ENCODE measurements at regions not wholly inside any gene's neighbourhood (a gene's known extent, or its start where the extent isn't known, plus 50 kb on each side); places are given as distances from the start of the nearest gene placed in this dataset.

DNA sequence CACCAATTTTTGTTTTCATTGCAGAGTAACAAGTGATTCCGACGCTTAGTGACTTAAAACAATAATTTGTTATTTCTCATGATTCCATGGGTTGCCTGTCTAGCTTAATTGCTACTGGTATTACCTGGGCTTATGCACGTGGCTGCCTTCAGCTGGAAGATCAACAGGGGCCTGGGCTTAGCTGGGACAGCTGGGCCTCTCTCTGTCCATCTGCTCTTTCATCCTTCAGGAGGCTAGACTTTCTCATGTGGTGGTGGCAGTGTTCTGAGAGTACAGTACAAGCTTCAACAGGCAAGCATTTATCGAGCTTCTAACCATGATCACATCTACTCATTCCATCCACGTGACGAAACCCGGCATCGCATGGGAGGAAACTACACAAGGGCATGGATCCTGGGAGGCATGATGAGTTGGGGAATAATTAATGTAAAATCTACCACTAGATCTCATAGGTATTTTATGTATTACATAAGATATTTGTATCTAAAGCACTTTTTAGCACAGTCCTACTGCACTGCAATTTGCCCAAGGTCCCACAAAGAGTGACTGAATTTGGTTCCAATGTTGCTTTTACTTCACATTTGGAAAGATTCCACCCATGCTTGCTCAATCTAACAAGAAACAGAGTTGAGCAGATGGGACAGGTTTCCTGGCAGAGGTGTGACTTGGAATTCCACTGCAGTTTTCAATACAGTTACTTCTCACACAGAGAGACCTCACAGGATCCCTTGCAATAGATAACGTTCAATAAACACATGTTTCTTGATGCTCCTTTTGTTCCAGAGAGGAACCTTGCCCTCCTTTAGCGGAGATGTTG, 153.1 kb upstream of the FRMD6 start:
- Histone ChIP-seq H3K9ac (ENCODE audit: insufficient read length, low read depth) (no peak overlapping the region), H3K9me3 (ENCODE audit: insufficient read depth, low read length) (no peaks in the 10 kb centered on the region; the same call in 1 of the 2 replicates), H3K36me3 (ENCODE audit: insufficient read depth, insufficient read length, low read length) (no peaks in the 10 kb centered on the region), H3K27me3 (ENCODE audit: insufficient read depth, insufficient read length) (no peaks in the 10 kb centered on the region), H3K4me3 (ENCODE audit: insufficient read length, low read depth) (no peak overlapping the region), H3K4me1 (ENCODE audit: insufficient read depth, insufficient read length) (no peaks in the 10 kb centered on the region)
- no peak for DNase-seq (ENCODE audit: low read depth, low spot score)
- TF ChIP-seq SUZ12 (IDR thresholded peaks at IDR 0.05; ENCODE audit: extremely low read depth, insufficient read depth, insufficient read length) (no peak), YY1 (IDR thresholded peaks at IDR 0.05; ENCODE audit: insufficient read depth, insufficient read length) (no peak), ZNF274 (IDR thresholded peaks at IDR 0.05; ENCODE audit: low read depth, low read length) (no peak)

DNA sequence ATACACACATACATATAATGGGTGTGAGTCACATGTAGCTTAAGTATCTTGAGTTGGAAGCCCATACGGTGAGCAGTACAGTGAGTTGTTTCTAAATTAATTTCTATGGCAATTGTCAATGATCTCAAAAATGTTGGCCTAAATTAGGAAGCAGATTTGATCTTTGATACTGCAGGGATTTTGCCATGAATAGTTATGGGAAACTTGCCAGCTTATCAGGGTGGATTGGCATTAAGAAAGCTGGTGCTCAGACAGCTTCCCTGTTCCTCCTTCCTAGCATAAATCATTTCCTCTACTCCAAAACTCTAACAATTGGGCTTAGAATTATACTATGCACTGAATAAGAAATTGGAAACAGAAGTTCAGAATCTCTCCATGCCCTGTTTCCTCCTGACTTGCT, 150.9 kb upstream of the FRMD6 start:
- TF ChIP-seq YY1 (IDR thresholded peaks at IDR 0.05; ENCODE audit: insufficient read depth, insufficient read length) (no peak), ZNF274 (IDR thresholded peaks at IDR 0.05; ENCODE audit: low read depth, low read length) (no peak), SUZ12 (IDR thresholded peaks at IDR 0.05; ENCODE audit: extremely low read depth, insufficient read depth, insufficient read length) (no peak)
- Histone ChIP-seq H3K4me3 (ENCODE audit: insufficient read length, low read depth) (no peak overlapping the region), H3K27me3 (ENCODE audit: insufficient read depth, insufficient read length) (no peaks in the 10 kb centered on the region), H3K9ac (ENCODE audit: insufficient read length, low read depth) (no peak overlapping the region), H3K9me3 (ENCODE audit: insufficient read depth, low read length) (no peaks in the 10 kb centered on the region; the same call in 1 of the 2 replicates), H3K36me3 (ENCODE audit: insufficient read depth, insufficient read length, low read length) (no peaks in the 10 kb centered on the region), H3K4me1 (ENCODE audit: insufficient read depth, insufficient read length) (no peaks in the 10 kb centered on the region)
- DNase-seq (ENCODE audit: low read depth, low spot score): no peak

DNA sequence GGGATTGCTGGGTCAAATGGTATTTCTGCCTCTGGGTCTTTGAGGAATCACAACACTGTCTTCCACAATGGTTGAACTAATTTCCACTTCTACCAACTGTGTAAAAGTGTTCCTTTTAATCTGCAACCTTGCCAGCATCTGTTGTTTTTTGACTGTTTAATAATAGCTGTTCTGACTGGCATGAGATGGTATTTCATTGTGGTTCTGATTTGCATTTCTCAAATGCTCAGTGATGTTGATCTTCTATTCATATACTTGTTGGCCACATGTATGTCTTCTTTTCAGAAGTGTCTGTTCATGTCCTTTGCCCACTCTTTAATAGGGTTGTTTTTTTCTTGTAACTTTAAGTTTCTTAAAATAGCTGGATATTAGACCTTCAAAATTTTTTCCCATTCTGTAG, 150.0 kb upstream of the FRMD6 start:
- no peaks in the 10 kb centered on the region; the same call in 1 of the 2 replicates for H3K9me3 ChIP-seq (ENCODE audit: insufficient read depth, low read length)
- no peak overlapping the region for H3K9ac ChIP-seq (ENCODE audit: insufficient read length, low read depth)
- no peak overlapping the region for H3K4me3 ChIP-seq (ENCODE audit: insufficient read length, low read depth)
- H3K4me1 ChIP-seq (ENCODE audit: insufficient read depth, insufficient read length): no peaks in the 10 kb centered on the region
- no peak for DNase-seq (ENCODE audit: low read depth, low spot score)
- TF ChIP-seq YY1 (IDR thresholded peaks at IDR 0.05; ENCODE audit: insufficient read depth, insufficient read length): no peak
- TF ChIP-seq SUZ12 (IDR thresholded peaks at IDR 0.05; ENCODE audit: extremely low read depth, insufficient read depth, insufficient read length): no peak
- no peak for TF ChIP-seq ZNF274 (IDR thresholded peaks at IDR 0.05; ENCODE audit: low read depth, low read length)
- H3K27me3 ChIP-seq (ENCODE audit: insufficient read depth, insufficient read length): no peaks in the 10 kb centered on the region
- no peaks in the 10 kb centered on the region for H3K36me3 ChIP-seq (ENCODE audit: insufficient read depth, insufficient read length, low read length)

DNA sequence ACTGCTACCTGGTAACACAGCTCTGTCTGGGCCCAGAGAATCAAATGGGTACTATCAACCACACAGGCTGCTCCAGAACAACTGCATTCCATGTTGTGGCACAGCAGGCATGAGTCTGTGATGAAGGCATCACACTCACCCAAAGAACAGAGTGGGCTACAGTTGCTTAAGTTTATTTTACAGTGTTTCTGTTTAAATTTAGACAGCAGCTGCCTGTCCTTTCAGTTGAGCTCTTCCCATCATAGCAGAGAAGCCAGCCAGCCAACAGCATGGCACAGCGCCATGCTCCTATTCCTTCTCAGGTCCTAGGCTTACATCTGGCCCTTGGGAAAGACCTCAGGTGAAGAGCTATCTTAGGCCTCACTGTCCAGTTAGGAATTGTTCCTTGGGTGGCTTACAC, 147.0 kb upstream of the FRMD6 start:
- H3K4me3 ChIP-seq (ENCODE audit: insufficient read length, low read depth): no peak overlapping the region
- H3K9ac ChIP-seq (ENCODE audit: insufficient read length, low read depth): no peak overlapping the region
- H3K27me3 ChIP-seq (ENCODE audit: insufficient read depth, insufficient read length): no peaks in the 10 kb centered on the region
- no peaks in the 10 kb centered on the region for H3K4me1 ChIP-seq (ENCODE audit: insufficient read depth, insufficient read length)
- no peaks in the 10 kb centered on the region for H3K9me3 ChIP-seq (ENCODE audit: insufficient read depth, low read length)
- no peak for TF ChIP-seq YY1 (IDR thresholded peaks at IDR 0.05; ENCODE audit: insufficient read depth, insufficient read length)
- no peak for TF ChIP-seq ZNF274 (IDR thresholded peaks at IDR 0.05; ENCODE audit: low read depth, low read length)
- TF ChIP-seq SUZ12 (IDR thresholded peaks at IDR 0.05; ENCODE audit: extremely low read depth, insufficient read depth, insufficient read length): no peak
- no peaks in the 10 kb centered on the region for H3K36me3 ChIP-seq (ENCODE audit: insufficient read depth, insufficient read length, low read length)
- DNase-seq (ENCODE audit: low read depth, low spot score): no peak

DNA sequence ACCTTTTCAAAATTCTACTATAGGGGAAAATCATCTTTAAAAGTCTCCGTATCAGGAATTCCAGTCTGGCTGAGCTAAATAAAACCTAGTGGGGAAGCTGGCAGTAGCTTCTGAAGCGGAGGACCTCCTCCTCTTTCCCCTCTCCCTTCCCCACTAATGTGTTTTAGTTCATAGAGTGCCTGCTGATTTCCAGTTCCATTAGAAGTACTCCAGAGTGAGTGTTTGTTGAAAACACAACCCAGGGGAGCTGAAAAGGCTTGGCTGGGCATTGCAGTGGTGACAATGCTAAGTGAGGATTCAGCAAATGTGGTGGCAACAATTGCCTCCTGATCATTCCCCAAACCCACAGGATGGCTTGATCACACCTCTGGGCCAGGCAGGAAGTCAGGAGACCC, 144.2 kb upstream of the FRMD6 start:
- no peaks in the 10 kb centered on the region for H3K4me1 ChIP-seq (ENCODE audit: insufficient read depth, insufficient read length)
- H3K27me3 ChIP-seq (ENCODE audit: insufficient read depth, insufficient read length): no peaks in the 10 kb centered on the region
- no peak for DNase-seq (ENCODE audit: low read depth, low spot score)
- H3K36me3 ChIP-seq (ENCODE audit: insufficient read depth, insufficient read length, low read length): no peaks in the 10 kb centered on the region
- H3K4me3 ChIP-seq (ENCODE audit: insufficient read length, low read depth): no peak overlapping the region
- TF ChIP-seq SUZ12 (IDR thresholded peaks at IDR 0.05; ENCODE audit: extremely low read depth, insufficient read depth, insufficient read length) (no peak), ZNF274 (IDR thresholded peaks at IDR 0.05; ENCODE audit: low read depth, low read length) (no peak), YY1 (IDR thresholded peaks at IDR 0.05; ENCODE audit: insufficient read depth, insufficient read length) (no peak)
- H3K9ac ChIP-seq (ENCODE audit: insufficient read length, low read depth): no peak overlapping the region
- no peaks in the 10 kb centered on the region for H3K9me3 ChIP-seq (ENCODE audit: insufficient read depth, low read length)

DNA sequence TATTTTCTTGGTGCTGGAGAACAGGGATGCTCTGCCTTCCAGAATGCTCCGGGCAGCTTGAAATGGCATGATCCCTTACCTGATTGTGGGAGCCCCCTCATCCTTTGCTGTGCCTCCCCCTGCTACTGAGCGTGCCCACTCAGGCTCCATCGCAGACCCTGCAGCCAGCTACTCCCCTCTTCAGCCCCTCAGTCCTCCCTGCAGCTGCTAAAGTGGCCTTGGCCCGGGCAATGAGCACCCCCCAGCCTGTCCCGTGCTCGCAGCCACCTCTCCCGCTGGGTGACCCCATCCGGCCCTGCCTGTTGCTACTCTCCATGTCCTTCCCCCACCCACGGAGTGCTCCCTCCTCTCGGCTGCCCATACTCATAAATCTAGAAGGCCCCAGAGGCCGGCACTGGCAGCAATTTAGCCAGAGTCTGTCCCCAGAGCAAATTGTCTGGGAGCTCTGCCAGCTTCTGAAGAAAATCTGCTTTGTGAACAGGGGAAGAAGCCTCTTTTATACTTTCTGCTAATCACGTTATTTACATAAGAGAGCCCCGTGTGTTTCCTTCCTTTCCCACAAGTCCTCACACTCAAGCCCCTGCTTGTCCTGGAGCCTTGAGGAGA, 143.7 kb upstream of the FRMD6 start:
- DNase-seq (ENCODE audit: low read depth, low spot score): no peak
- no peak overlapping the region for H3K9ac ChIP-seq (ENCODE audit: insufficient read length, low read depth)

DNA sequence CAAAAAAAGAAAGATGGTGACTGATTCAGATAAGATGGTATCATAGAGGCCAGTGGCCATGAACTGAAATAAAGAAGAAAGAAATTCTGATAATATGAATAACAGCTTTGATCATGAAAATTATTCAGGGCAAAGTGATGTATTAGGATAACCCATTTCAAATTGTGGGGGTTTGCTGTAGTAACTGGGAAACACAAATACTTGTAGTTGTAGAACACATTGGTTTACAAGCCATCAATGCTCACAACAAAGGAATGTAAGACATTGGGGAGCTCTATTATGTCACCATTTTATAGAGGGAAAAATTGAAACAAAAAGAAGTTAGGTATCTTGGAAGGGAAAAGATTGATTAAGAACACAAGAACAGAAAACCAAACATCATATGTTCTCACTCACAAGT, 140.4 kb upstream of the FRMD6 start:
- TF ChIP-seq SUZ12 (IDR thresholded peaks at IDR 0.05; ENCODE audit: extremely low read depth, insufficient read depth, insufficient read length) (no peak), YY1 (IDR thresholded peaks at IDR 0.05; ENCODE audit: insufficient read depth, insufficient read length) (no peak), ZNF274 (IDR thresholded peaks at IDR 0.05; ENCODE audit: low read depth, low read length) (no peak)
- H3K9ac ChIP-seq (ENCODE audit: insufficient read length, low read depth): no peak overlapping the region
- no peaks in the 10 kb centered on the region for H3K36me3 ChIP-seq (ENCODE audit: insufficient read depth, insufficient read length, low read length)
- DNase-seq (ENCODE audit: low read depth, low spot score): no peak
- no peaks in the 10 kb centered on the region for H3K27me3 ChIP-seq (ENCODE audit: insufficient read depth, insufficient read length)
- H3K4me3 ChIP-seq (ENCODE audit: insufficient read length, low read depth): no peak overlapping the region
- no peaks in the 10 kb centered on the region for H3K9me3 ChIP-seq (ENCODE audit: insufficient read depth, low read length)
- H3K4me1 ChIP-seq (ENCODE audit: insufficient read depth, insufficient read length): no peaks in the 10 kb centered on the region

More for the DNA sequence above, 143.7 kb upstream of the FRMD6 start:
- Histone ChIP-seq H3K27me3 (ENCODE audit: insufficient read depth, insufficient read length) (no peaks in the 10 kb centered on the region), H3K4me3 (ENCODE audit: insufficient read length, low read depth) (no peak overlapping the region), H3K9me3 (ENCODE audit: insufficient read depth, low read length) (no peaks in the 10 kb centered on the region), H3K36me3 (ENCODE audit: insufficient read depth, insufficient read length, low read length) (no peaks in the 10 kb centered on the region), H3K4me1 (ENCODE audit: insufficient read depth, insufficient read length) (no peaks in the 10 kb centered on the region)
- TF ChIP-seq SUZ12 (IDR thresholded peaks at IDR 0.05; ENCODE audit: extremely low read depth, insufficient read depth, insufficient read length) (no peak), ZNF274 (IDR thresholded peaks at IDR 0.05; ENCODE audit: low read depth, low read length) (no peak), YY1 (IDR thresholded peaks at IDR 0.05; ENCODE audit: insufficient read depth, insufficient read length) (no peak)
